ENCODE measurements at regions not wholly inside any gene's neighbourhood (a gene's known extent, or its start where the extent isn't known, plus 50 kb on each side); places are given as distances from the start of the nearest gene placed in this dataset.

DNA sequence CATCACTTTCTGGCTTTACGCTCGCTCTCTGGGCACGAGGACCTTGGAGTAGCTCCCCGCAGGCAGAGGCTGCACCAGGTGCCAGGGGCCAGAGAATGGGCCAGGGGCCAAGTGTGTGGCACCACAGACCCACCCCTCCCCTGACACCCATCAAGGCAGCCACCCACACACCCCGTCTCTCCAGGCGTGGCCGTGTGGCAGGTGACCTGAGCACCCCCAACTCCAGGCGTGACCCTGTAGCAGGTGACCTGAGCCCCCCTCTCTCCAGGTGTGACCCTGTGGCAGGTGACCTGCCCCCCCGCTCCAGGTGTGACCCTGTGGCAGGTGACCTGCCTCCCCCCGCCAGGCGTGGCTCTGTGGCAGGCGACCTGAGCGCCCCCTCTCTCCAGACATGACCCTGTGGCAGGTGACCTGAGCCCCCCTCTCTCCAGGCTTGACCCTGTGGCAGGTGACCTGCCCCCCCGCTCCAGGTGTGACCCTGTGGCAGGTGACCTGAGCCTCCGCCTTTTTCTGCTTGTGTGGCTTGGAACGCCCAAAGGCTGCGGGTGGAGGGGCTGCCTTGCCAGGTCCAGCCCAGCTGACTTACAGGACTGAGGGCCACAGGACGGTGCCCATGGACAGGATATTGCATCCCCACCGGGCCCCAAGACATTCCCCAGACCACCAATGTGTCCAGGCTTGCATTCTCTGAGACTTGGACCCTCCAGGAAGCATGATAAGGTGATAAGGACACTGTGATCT lies 667.2 kb downstream of the BRD1 start:
- no peak for TF ChIP-seq ZFX (IDR thresholded peaks at IDR 0.05)
- TF ChIP-seq SP1 (IDR thresholded peaks at IDR 0.05; ENCODE audit: low read depth), result no peak
- no peak for TF ChIP-seq CEBPB (IDR thresholded peaks at IDR 0.05; ENCODE audit: low read depth)
- TF ChIP-seq EZH2phosphoT487 (IDR thresholded peaks at IDR 0.05; ENCODE audit: borderline replicate concordance), result no peak
- no peak for TF ChIP-seq REST (IDR thresholded peaks at IDR 0.05; ENCODE audit: low read depth)
- TF ChIP-seq YY1 (IDR thresholded peaks at IDR 0.05; ENCODE audit: extremely low read depth, insufficient replicate concordance, low read depth, low read length), result no peak
- no peak for TF ChIP-seq POLR2AphosphoS5 (IDR thresholded peaks at IDR 0.05; ENCODE audit: low read depth, low read length)
- TF ChIP-seq, protein P1, sequence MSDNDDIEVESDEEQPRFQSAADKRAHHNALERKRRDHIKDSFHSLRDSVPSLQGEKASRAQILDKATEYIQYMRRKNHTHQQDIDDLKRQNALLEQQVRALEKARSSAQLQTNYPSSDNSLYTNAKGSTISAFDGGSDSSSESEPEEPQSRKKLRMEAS (IDR thresholded peaks at IDR 0.05), result no peak
- TF ChIP-seq, protein P2, sequence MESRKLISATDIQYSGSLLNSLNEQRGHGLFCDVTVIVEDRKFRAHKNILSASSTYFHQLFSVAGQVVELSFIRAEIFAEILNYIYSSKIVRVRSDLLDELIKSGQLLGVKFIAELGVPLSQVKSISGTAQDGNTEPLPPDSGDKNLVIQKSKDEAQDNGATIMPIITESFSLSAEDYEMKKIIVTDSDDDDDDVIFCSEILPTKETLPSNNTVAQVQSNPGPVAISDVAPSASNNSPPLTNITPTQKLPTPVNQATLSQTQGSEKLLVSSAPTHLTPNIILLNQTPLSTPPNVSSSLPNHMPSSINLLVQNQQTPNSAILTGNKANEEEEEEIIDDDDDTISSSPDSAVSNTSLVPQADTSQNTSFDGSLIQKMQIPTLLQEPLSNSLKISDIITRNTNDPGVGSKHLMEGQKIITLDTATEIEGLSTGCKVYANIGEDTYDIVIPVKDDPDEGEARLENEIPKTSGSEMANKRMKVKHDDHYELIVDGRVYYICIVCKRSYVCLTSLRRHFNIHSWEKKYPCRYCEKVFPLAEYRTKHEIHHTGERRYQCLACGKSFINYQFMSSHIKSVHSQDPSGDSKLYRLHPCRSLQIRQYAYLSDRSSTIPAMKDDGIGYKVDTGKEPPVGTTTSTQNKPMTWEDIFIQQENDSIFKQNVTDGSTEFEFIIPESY (IDR thresholded peaks at IDR 0.05; ENCODE audit: extremely low read depth, insufficient replicate concordance, low read length), result no peak
- TF ChIP-seq SRF (IDR thresholded peaks at IDR 0.05; ENCODE audit: low read depth), result no peak
- no peak for TF ChIP-seq ATF3 (IDR thresholded peaks at IDR 0.05)
- TF ChIP-seq EZH2 (IDR thresholded peaks at IDR 0.05), result no peak
- H3K36me3 ChIP-seq (ENCODE audit: control insufficient read depth in 1 of 2, insufficient read depth in 2 of 2, low read length in 2 of 2), result no peaks in the 10 kb centered on the region
- intact Hi-C loops (cut with micrococcal nuclease), result no loop called here
- no peaks in the 10 kb centered on the region for H3K79me2 ChIP-seq (ENCODE audit: insufficient read depth, low read length)
- peaks cover 23% of the 10 kb centered on the region for H3K27me3 ChIP-seq (ENCODE audit: insufficient read depth, low read length)
- DNase-seq (ENCODE audit: low read depth, low spot score), result no peak
- no peaks in the 10 kb centered on the region for H3K9me2 ChIP-seq (ENCODE audit: insufficient read depth)
- RAD21 ChIA-PET (ENCODE audit: low non-redundant PET in 1 of 2, low total read pairs in 2 of 2, uncharacterized antibody in 2 of 2, unreplicated experiment in 2 of 2), result interaction anchor here in 1 of 2 experiments (1.2 kb wide), 1 partner anchor 145 kb away, joined by 3 read pairs; no protein-coding TSS in a partner anchor
- POLR2A ChIA-PET, result no interaction called here
- BruUV-seq (replicated peaks), result no TSS peak
- no peak overlapping the region for H3K9ac ChIP-seq (ENCODE audit: low read length)
- no peaks in the 10 kb centered on the region for H3K4me1 ChIP-seq (ENCODE audit: control insufficient read depth in 1 of 2, insufficient read depth in 2 of 2, low read length in 2 of 2)
- CTCF ChIA-PET, result no interaction called here
- ATAC-seq, result no peak
- H2AFZ ChIP-seq (ENCODE audit: low read depth, low read length, poor library complexity, severe bottlenecking), result no peak overlapping the region
- no peaks in the 10 kb centered on the region for H3K9me3 ChIP-seq (ENCODE audit: control insufficient read depth in 1 of 2, insufficient read depth in 1 of 2, low read depth in 1 of 2, low read length in 2 of 2)
- H3K27ac ChIP-seq (ENCODE audit: low read depth, low read length), result no peak overlapping the region
- no peak overlapping the region for H3K4me3 ChIP-seq (replicated peaks in 1 of 2; ENCODE audit: low read depth in 1 of 2, low read length in 2 of 2)
- no peak overlapping the region for H3K4me2 ChIP-seq (ENCODE audit: low read length)
- H4K20me1 ChIP-seq (ENCODE audit: insufficient read depth), result no peaks in the 10 kb centered on the region
